Transverse colon (tissue), 4 donors: ENCODE measurements at regions not wholly inside any gene's neighbourhood (a gene's known extent, or its start where the extent isn't known, plus 50 kb on each side); places are given as distances from the start of the nearest gene placed in this dataset.

Source experiments
- EP300 ChIP-seq: sonication (generic); formaldehyde crosslinking; IDR thresholded peaks from one replicate; pipeline ENCODE4 v1.6.1; 2017; ENCODE audit warnings: antibody characterized with exemption, low read depth
- POLR2A ChIP-seq: fragments of 450-650 bp; IDR thresholded peaks from one replicate; pipeline ENCODE4 v1.6.1; 2016; ENCODE audit warnings: antibody characterized with exemption, mild to moderate bottlenecking, moderate library complexity
- POLR2AphosphoS5 ChIP-seq, 3 donors: sonication (generic); formaldehyde crosslinking; IDR thresholded peaks; one replicate each; pipeline ENCODE4 v1.6.1; 2016; ENCODE audit warnings: antibody characterized with exemption in 3 of 3
- TF ChIP-seq, protein P1 (sequence below), 5 experiments: fragments of 200-600 bp in 3 of 5; fragments of 450-650 bp in 2 of 5; sonication (generic) in 3 of 5; IDR thresholded peaks; 1 replicate in 2 of 5; 2 replicates in 3 of 5; pipeline ENCODE4 v1.5.1; 2016 to 2017; ENCODE audit warnings: antibody characterized with exemption in 5 of 5, inconsistent platforms in 3 of 5, mild to moderate bottlenecking in 2 of 5, moderate library complexity in 1 of 5

DNA sequence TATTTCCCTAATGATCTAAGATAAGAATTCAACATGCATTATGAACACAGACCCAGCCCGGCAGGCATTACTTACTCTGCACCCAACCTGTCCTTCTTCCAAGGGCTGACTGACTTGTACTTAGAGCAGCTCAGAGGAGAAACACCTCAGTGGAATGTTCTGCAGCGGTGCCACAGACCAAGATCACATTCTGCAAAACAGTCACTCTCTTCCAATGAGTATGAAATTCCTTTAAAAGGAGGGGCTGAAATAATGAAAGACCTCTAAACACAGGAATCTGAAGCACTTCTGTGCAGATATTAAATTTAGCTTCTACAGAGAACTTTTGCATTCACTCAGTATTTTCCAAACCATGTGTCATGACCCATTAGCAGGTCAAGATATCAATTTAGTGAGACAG is 172.9 kb downstream of the ZDHHC21 start:
- TF ChIP-seq, protein P1, sequence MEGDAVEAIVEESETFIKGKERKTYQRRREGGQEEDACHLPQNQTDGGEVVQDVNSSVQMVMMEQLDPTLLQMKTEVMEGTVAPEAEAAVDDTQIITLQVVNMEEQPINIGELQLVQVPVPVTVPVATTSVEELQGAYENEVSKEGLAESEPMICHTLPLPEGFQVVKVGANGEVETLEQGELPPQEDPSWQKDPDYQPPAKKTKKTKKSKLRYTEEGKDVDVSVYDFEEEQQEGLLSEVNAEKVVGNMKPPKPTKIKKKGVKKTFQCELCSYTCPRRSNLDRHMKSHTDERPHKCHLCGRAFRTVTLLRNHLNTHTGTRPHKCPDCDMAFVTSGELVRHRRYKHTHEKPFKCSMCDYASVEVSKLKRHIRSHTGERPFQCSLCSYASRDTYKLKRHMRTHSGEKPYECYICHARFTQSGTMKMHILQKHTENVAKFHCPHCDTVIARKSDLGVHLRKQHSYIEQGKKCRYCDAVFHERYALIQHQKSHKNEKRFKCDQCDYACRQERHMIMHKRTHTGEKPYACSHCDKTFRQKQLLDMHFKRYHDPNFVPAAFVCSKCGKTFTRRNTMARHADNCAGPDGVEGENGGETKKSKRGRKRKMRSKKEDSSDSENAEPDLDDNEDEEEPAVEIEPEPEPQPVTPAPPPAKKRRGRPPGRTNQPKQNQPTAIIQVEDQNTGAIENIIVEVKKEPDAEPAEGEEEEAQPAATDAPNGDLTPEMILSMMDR (IDR thresholded peaks at IDR 0.05): no peak
- TF ChIP-seq POLR2AphosphoS5 (IDR thresholded peaks at IDR 0.05): no peak
- TF ChIP-seq POLR2A: no peak
- TF ChIP-seq EP300: no peak
